GM23338 (cell line): ENCODE measurements at regions not wholly inside any gene's neighbourhood (a gene's known extent, or its start where the extent isn't known, plus 50 kb on each side); places are given as distances from the start of the nearest gene placed in this dataset.

Source experiments
- ATAC-seq: fragments of 200-7000 bp; cut with Tn5 transposase; 3 replicates; pipeline ENCODE4 v1.9.1; 2020
- DNase-seq: peaks from one replicate; pipeline ENCODE4 v3.0.0-alpha.2; 2015; ENCODE audit warnings: low spot score
- H2AFZ ChIP-seq: fragments of 200-600 bp; sonication (generic); 2 replicates; pipeline ENCODE4 v1.8.0; 2016; ENCODE audit warnings: antibody characterized with exemption, mild to moderate bottlenecking, moderate library complexity
- H3F3A ChIP-seq: fragments of 200-600 bp; sonication (generic); replicated peaks from 2 replicates; pipeline ENCODE4 v1.8.0; 2017; ENCODE audit warnings: antibody characterized with exemption, mixed run types, low read depth
- H3K27ac ChIP-seq: fragments of 200-600 bp; sonication (generic); 2 replicates; pipeline ENCODE4 v1.6.1; 2016; ENCODE audit warnings: low read depth
- H3K27me3 ChIP-seq: fragments of 200-600 bp; sonication (generic); 2 replicates; pipeline ENCODE4 v1.8.0; 2016; ENCODE audit warnings: mild to moderate bottlenecking, mixed run types, moderate library complexity; ENCODE audit not compliant: insufficient read depth
- H3K36me3 ChIP-seq: fragments of 200-600 bp; sonication (generic); 2 replicates; pipeline ENCODE4 v1.8.0; 2016; ENCODE audit warnings: mild to moderate bottlenecking; ENCODE audit not compliant: insufficient read depth
- H3K4me1 ChIP-seq: fragments of 200-600 bp; sonication (generic); 2 replicates; pipeline ENCODE4 v1.8.0; 2016; ENCODE audit warnings: mild to moderate bottlenecking, moderate library complexity; ENCODE audit not compliant: insufficient read depth
- H3K4me2 ChIP-seq: fragments of 200-600 bp; sonication (generic); 2 replicates; pipeline ENCODE4 v1.7.1; 2017; ENCODE audit warnings: mixed run types
- H3K4me3 ChIP-seq: fragments of 200-600 bp; sonication (generic); 2 replicates; pipeline ENCODE4 v1.6.1; 2016; ENCODE audit warnings: mixed run types
- H3K79me2 ChIP-seq: fragments of 200-600 bp; sonication (generic); replicated peaks from 2 replicates; pipeline ENCODE4 v1.8.0; 2017; ENCODE audit warnings: mild to moderate bottlenecking; ENCODE audit not compliant: insufficient read depth
- H3K9me2 ChIP-seq: fragments of 200-600 bp; sonication (generic); 2 replicates; pipeline ENCODE4 v1.8.0; 2017; ENCODE audit not compliant: insufficient read depth
- H4K20me1 ChIP-seq: fragments of 200-600 bp; sonication (generic); replicated peaks from 2 replicates; pipeline ENCODE4 v1.8.0; 2017; ENCODE audit warnings: mild to moderate bottlenecking; ENCODE audit not compliant: insufficient read depth
- H3K27ac Mint-ChIP-seq: 2 replicates; pipeline ENCODE4 v1.8.0; 2020; ENCODE audit warnings: inconsistent platforms, mild to moderate bottlenecking, moderate library complexity, mixed read lengths
- H3K27me3 Mint-ChIP-seq: 3 replicates; pipeline ENCODE4 v1.8.0; 2022; ENCODE audit warnings: low read depth, mild to moderate bottlenecking, moderate library complexity, mixed read lengths, inconsistent platforms; ENCODE audit not compliant: insufficient read depth, poor library complexity
- H3K36me3 Mint-ChIP-seq: 3 replicates; pipeline ENCODE4 v1.8.0; 2021; ENCODE audit warnings: low read depth, mild to moderate bottlenecking, inconsistent platforms, moderate library complexity, mixed read lengths
- H3K4me1 Mint-ChIP-seq: 3 replicates; pipeline ENCODE4 v1.8.0; 2020; ENCODE audit warnings: mild to moderate bottlenecking, inconsistent platforms, mixed read lengths
- H3K4me3 Mint-ChIP-seq: 3 replicates; pipeline ENCODE4 v1.8.0; 2021; ENCODE audit warnings: moderate library complexity, mild to moderate bottlenecking, inconsistent platforms, mixed read lengths
- H3K9me3 Mint-ChIP-seq: 3 replicates; pipeline ENCODE4 v1.8.0; 2020; ENCODE audit warnings: moderate library complexity, mild to moderate bottlenecking, inconsistent platforms, mixed read lengths
- CREB1 ChIP-seq: fragments of 250-450 bp; sonication (Bioruptor Pico); IDR thresholded peaks from 2 replicates; pipeline ENCODE4 v1.5.0; 2020; ENCODE audit warnings: low read depth, mild to moderate bottlenecking, moderate library complexity
- ETS1 ChIP-seq: IDR thresholded peaks from 2 replicates; pipeline ENCODE4 v1.6.1; 2016; ENCODE audit warnings: antibody characterized with exemption
- EZH2phosphoT487 ChIP-seq: fragments of 200-600 bp; sonication (generic); IDR thresholded peaks from one replicate; pipeline ENCODE4 v1.8.1; 2018; ENCODE audit warnings: antibody characterized with exemption; ENCODE audit not compliant: unreplicated experiment
- NANOG ChIP-seq: IDR thresholded peaks from 2 replicates; pipeline ENCODE4 v1.6.1; 2016; ENCODE audit warnings: antibody characterized with exemption, borderline replicate concordance
- POLR2AphosphoS5 ChIP-seq: IDR thresholded peaks from 2 replicates; pipeline ENCODE4 v1.6.1; 2016; ENCODE audit warnings: antibody characterized with exemption, low read depth
- STAT1 ChIP-seq: IDR thresholded peaks from one replicate; pipeline ENCODE4 v1.6.1; 2016; ENCODE audit warnings: antibody characterized with exemption; ENCODE audit not compliant: unreplicated experiment
- ZNF114 ChIP-seq: fragments of 250-450 bp; sonication (Bioruptor Pico); IDR thresholded peaks from 2 replicates; pipeline ENCODE4 v1.5.0; 2020; ENCODE audit warnings: mild to moderate bottlenecking, moderate library complexity
- ZNF331 ChIP-seq: fragments of 250-450 bp; sonication (Bioruptor Pico); IDR thresholded peaks from 2 replicates; pipeline ENCODE4 v1.5.0; 2020; ENCODE audit warnings: low read depth, mild to moderate bottlenecking, moderate library complexity
- ZNF462 ChIP-seq: fragments of 250-450 bp; sonication (Bioruptor Pico); IDR thresholded peaks from 2 replicates; pipeline ENCODE4 v1.5.0; 2020; ENCODE audit warnings: mild to moderate bottlenecking, moderate library complexity

GRCh38 chr11:112374486-112375140 lies 114.0 kb upstream of the PLET1 start (continued):
- TF ChIP-seq ETS1 (no peak), ZNF114 (CRISPR knock-in tag) (no peak)

GRCh38 chr11:112377946-112378345 lies 117.3 kb upstream of the PLET1 start:
- Histone ChIP-seq H3K4me2 (no peak overlapping the region), H3F3A (no peaks in the 10 kb centered on the region), H3K27ac (no peak overlapping the region), H3K36me3 (no peaks in the 10 kb centered on the region), H4K20me1 (no peaks in the 10 kb centered on the region), H3K79me2 (no peaks in the 10 kb centered on the region), H3K9me2 (no peaks in the 10 kb centered on the region), H3K27me3 (no peaks in the 10 kb centered on the region), H3K4me3 (no peak overlapping the region), H3K4me1 (0 out of 2 replicates have a peak, but pooled peaks cover 4% of the 10 kb centered on the region), H2AFZ (no peak overlapping the region)
- Mint-ChIP-seq H3K27me3 (peaks cover 1% of the 10 kb centered on the region), H3K27ac (no peak overlapping the region), H3K4me1 (0 out of 3 replicates have a peak, but pooled peaks cover 3% of the 10 kb centered on the region), H3K9me3 (0 out of 3 replicates have a peak, but pooled peaks cover 2% of the 10 kb centered on the region), H3K4me3 (no peak overlapping the region), H3K36me3 (no peaks in the 10 kb centered on the region)
- ATAC-seq (no peak), DNase-seq (no peak)
- TF ChIP-seq STAT1 = no peak
- TF ChIP-seq POLR2AphosphoS5 = no peak
- no peak for TF ChIP-seq ETS1
- no peak for TF ChIP-seq ZNF331 (CRISPR knock-in tag)

- Mint-ChIP-seq H3K27me3 (peaks cover 1% of the 10 kb centered on the region), H3K27ac (no peak overlapping the region), H3K36me3 (no peaks in the 10 kb centered on the region), H3K4me3 (no peak overlapping the region), H3K4me1 (0 out of 3 replicates have a peak, but pooled peaks cover 3% of the 10 kb centered on the region), H3K9me3 (no peaks in the 10 kb centered on the region)
- no peaks in the 10 kb centered on the region for H4K20me1 ChIP-seq
- H3K4me3 ChIP-seq = no peak overlapping the region
- ATAC-seq (no peak), DNase-seq (no peak)
- no peaks in the 10 kb centered on the region for H3K36me3 ChIP-seq
- no peaks in the 10 kb centered on the region for H3K27me3 ChIP-seq
- no peak overlapping the region for H3K4me2 ChIP-seq
- H2AFZ ChIP-seq = no peak overlapping the region
- H3K79me2 ChIP-seq = no peaks in the 10 kb centered on the region
- no peaks in the 10 kb centered on the region for H3K9me2 ChIP-seq
- no peaks in the 10 kb centered on the region for H3F3A ChIP-seq
- H3K27ac ChIP-seq = no peak overlapping the region
- H3K4me1 ChIP-seq = 0 out of 2 replicates have a peak, but pooled peaks cover 4% of the 10 kb centered on the region
- TF ChIP-seq ETS1 (no peak), CREB1 (no peak), NANOG (no peak), EZH2phosphoT487 (no peak), ZNF462 (no peak)
Observed at GRCh38 chr11:112380464-112380863, 119.8 kb upstream of the PLET1 start.
